ENCODE measurements at regions not wholly inside any gene's neighbourhood (a gene's known extent, or its start where the extent isn't known, plus 50 kb on each side); places are given as distances from the start of the nearest gene placed in this dataset.
A peak's percentile ranks its signal among the peaks of the same experiment; 100 is the strongest.

GRCh38 chr22:25362215-25362882 lies 142.9 kb downstream of the CRYBB2 start:
- no peak overlapping the region for H3K27ac Mint-ChIP-seq (ENCODE audit: unreplicated experiment)
- H3K27me3 Mint-ChIP-seq (ENCODE audit: low read depth), result no peaks in the 10 kb centered on the region
- H3K9me3 Mint-ChIP-seq (ENCODE audit: low read depth), result no peaks in the 10 kb centered on the region
- peak; percentile 94 for TF ChIP-seq CTCF (IDR thresholded peaks at IDR 0.05)
- DNase-seq (ENCODE audit: low spot score), result peak; percentile 83
- no peaks in the 10 kb centered on the region for H3K4me1 Mint-ChIP-seq (ENCODE audit: low read depth)
- H3K36me3 Mint-ChIP-seq (ENCODE audit: low read depth), result peaks cover 3% of the 10 kb centered on the region
- no peak overlapping the region for H3K4me3 Mint-ChIP-seq (ENCODE audit: unreplicated experiment)

- DNase-seq (ENCODE audit: low spot score), result peak; percentile 63
- H3K4me3 Mint-ChIP-seq (ENCODE audit: unreplicated experiment), result no peak overlapping the region
- H3K9me3 Mint-ChIP-seq (ENCODE audit: low read depth), result no peaks in the 10 kb centered on the region
- no peaks in the 10 kb centered on the region for H3K4me1 Mint-ChIP-seq (ENCODE audit: low read depth)
- no peak overlapping the region for H3K27ac Mint-ChIP-seq (ENCODE audit: unreplicated experiment)
- no peak for TF ChIP-seq CTCF (IDR thresholded peaks at IDR 0.05)
- no peaks in the 10 kb centered on the region for H3K27me3 Mint-ChIP-seq (ENCODE audit: low read depth)
- peaks cover 3% of the 10 kb centered on the region for H3K36me3 Mint-ChIP-seq (ENCODE audit: low read depth)
These were observed 143.4 kb downstream of the CRYBB2 start for GRCh38 chr22:25362883-25363240.

- H3K4me1 Mint-ChIP-seq (ENCODE audit: low read depth), result peaks cover 4% of the 10 kb centered on the region
- H3K36me3 Mint-ChIP-seq (ENCODE audit: low read depth), result peaks cover 3% of the 10 kb centered on the region
- H3K27ac Mint-ChIP-seq (ENCODE audit: unreplicated experiment), result no peak overlapping the region
- TF ChIP-seq CTCF (IDR thresholded peaks at IDR 0.05), result no peak
- no peaks in the 10 kb centered on the region for H3K27me3 Mint-ChIP-seq (ENCODE audit: low read depth)
- H3K9me3 Mint-ChIP-seq (ENCODE audit: low read depth), result no peaks in the 10 kb centered on the region
- peak; percentile 37 for DNase-seq (ENCODE audit: low spot score)
- H3K4me3 Mint-ChIP-seq (ENCODE audit: unreplicated experiment), result no peak overlapping the region
These were observed 144.0 kb downstream of the CRYBB2 start for GRCh38 chr22:25363474-25363873.

- DNase-seq (ENCODE audit: low spot score), result peak; percentile 75
- no peaks in the 10 kb centered on the region for H3K27me3 Mint-ChIP-seq (ENCODE audit: low read depth)
- no peak overlapping the region for H3K27ac Mint-ChIP-seq (ENCODE audit: unreplicated experiment)
- no peak overlapping the region for H3K4me3 Mint-ChIP-seq (ENCODE audit: unreplicated experiment)
- H3K9me3 Mint-ChIP-seq (ENCODE audit: low read depth), result no peaks in the 10 kb centered on the region
- no peak for TF ChIP-seq CTCF (IDR thresholded peaks at IDR 0.05)
- H3K4me1 Mint-ChIP-seq (ENCODE audit: low read depth), result peaks cover 10% of the 10 kb centered on the region
- H3K36me3 Mint-ChIP-seq (ENCODE audit: low read depth), result peaks cover 3% of the 10 kb centered on the region
These were observed 144.8 kb downstream of the CRYBB2 start for GRCh38 chr22:25364281-25364680.

- peaks cover 3% of the 10 kb centered on the region for H3K36me3 Mint-ChIP-seq (ENCODE audit: low read depth)
These were observed 145.3 kb downstream of the CRYBB2 start for GRCh38 chr22:25364736-25365241.

More at GRCh38 chr22:25364736-25365241, 145.3 kb downstream of the CRYBB2 start:
- Mint-ChIP-seq H3K4me1 (ENCODE audit: low read depth) (peaks cover 10% of the 10 kb centered on the region), H3K27me3 (ENCODE audit: low read depth) (no peaks in the 10 kb centered on the region), H3K27ac (ENCODE audit: unreplicated experiment) (no peak overlapping the region), H3K9me3 (ENCODE audit: low read depth) (no peaks in the 10 kb centered on the region), H3K4me3 (ENCODE audit: unreplicated experiment) (no peak overlapping the region)
- peak; percentile 57 for DNase-seq (ENCODE audit: low spot score)
- no peak for TF ChIP-seq CTCF (IDR thresholded peaks at IDR 0.05)

Data from chondrocyte (in vitro differentiated cells).